ENCODE measurements at regions not wholly inside any gene's neighbourhood (a gene's known extent, or its start where the extent isn't known, plus 50 kb on each side); places are given as distances from the start of the nearest gene placed in this dataset.

GRCh38 chr2:64222351-64222750 lies 78.1 kb upstream of the PELI1 start:
- DNase-seq: peak; percentile 75

GRCh38 chr2:64223055-64223454 lies 78.8 kb upstream of the PELI1 start:
- DNase-seq: no peak

- DNase-seq: no peak
These were observed 81.3 kb upstream of the PELI1 start for GRCh38 chr2:64225491-64225890.

GRCh38 chr2:64226611-64227010 lies 82.4 kb upstream of the PELI1 start:
- no peak for DNase-seq

GRCh38 chr2:64227603-64228125 lies 83.4 kb upstream of the PELI1 start:
- no peak for DNase-seq

- peak; percentile 87 for DNase-seq
These were observed 84.0 kb upstream of the PELI1 start for GRCh38 chr2:64228126-64228678.

- no peak for DNase-seq
These were observed 84.7 kb upstream of the PELI1 start for GRCh38 chr2:64228918-64229317.

- DNase-seq: no peak
These were observed 86.3 kb upstream of the PELI1 start for GRCh38 chr2:64230540-64230939.

GRCh38 chr2:64232266-64232665 lies 88.0 kb upstream of the PELI1 start:
- no peak for DNase-seq

GRCh38 chr2:64233376-64233922 lies 89.2 kb upstream of the PELI1 start:
- DNase-seq: no peak

- DNase-seq: no peak
These were observed 89.9 kb upstream of the PELI1 start for GRCh38 chr2:64234150-64234549.

GRCh38 chr2:64234785-64235184 lies 90.6 kb upstream of the PELI1 start:
- DNase-seq: peak; percentile 67

GRCh38 chr2:64237266-64237665 lies 93.0 kb upstream of the PELI1 start:
- DNase-seq: peak; percentile 79

GRCh38 chr2:64238799-64239198 lies 94.6 kb upstream of the PELI1 start:
- no peak for DNase-seq

GRCh38 chr2:64243081-64244036 lies 99.1 kb upstream of the PELI1 start:
- no peak for DNase-seq

GRCh38 chr2:64244037-64244416 lies 99.8 kb upstream of the PELI1 start:
- no peak for DNase-seq

- DNase-seq: no peak
These were observed 101.4 kb upstream of the PELI1 start for GRCh38 chr2:64245631-64246030.

- no peak for DNase-seq
These were observed 102.7 kb upstream of the PELI1 start for GRCh38 chr2:64246962-64247361.

GRCh38 chr2:64249426-64249825 lies 105.2 kb upstream of the PELI1 start:
- no peak for DNase-seq

GRCh38 chr2:64250063-64250462 lies 105.8 kb upstream of the PELI1 start:
- no peak for DNase-seq

GRCh38 chr2:64250751-64251423 lies 106.7 kb upstream of the PELI1 start:
- DNase-seq: no peak

GRCh38 chr2:64251497-64252250 lies 107.5 kb upstream of the PELI1 start:
- no peak for DNase-seq
